Fibroblast of upper back skin (primary cell): ENCODE measurements at regions not wholly inside any gene's neighbourhood (a gene's known extent, or its start where the extent isn't known, plus 50 kb on each side); places are given as distances from the start of the nearest gene placed in this dataset.
"Not testable (repeated sequence)": the region's sequence is repeated elsewhere in the genome, so short reads cannot be mapped to it uniquely, and the experiment has no call there.

ENCODE experiments used
- DNase-seq: peaks from one replicate; pipeline ENCODE4 v3.0.0-alpha.2; 2013

DNA sequence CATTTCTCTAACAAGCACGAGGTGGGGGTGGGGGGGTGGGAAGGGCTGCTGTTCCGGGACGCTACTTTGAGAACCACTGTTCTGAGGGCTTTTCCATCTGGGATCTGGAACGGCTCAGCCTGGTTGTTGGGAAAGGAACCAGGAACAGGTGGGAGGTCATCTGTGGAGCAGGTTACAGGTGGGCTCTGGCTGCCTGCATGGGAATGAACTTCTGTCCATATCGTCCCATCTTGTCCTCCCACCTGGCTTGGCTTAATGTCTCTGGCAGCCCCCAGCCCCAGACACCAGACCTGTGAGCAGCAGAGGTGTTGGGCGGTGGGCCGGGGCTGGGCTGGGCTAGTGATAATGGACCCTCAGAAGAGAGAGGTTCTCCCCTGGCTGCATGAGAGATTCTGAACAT, 69.4 kb upstream of the TARDBP start:
- DNase-seq, result no peak

GRCh38 chr1:10943991-10944730, 68.3 kb upstream of the TARDBP start:
- DNase-seq, result peak; percentile 25

DNA sequence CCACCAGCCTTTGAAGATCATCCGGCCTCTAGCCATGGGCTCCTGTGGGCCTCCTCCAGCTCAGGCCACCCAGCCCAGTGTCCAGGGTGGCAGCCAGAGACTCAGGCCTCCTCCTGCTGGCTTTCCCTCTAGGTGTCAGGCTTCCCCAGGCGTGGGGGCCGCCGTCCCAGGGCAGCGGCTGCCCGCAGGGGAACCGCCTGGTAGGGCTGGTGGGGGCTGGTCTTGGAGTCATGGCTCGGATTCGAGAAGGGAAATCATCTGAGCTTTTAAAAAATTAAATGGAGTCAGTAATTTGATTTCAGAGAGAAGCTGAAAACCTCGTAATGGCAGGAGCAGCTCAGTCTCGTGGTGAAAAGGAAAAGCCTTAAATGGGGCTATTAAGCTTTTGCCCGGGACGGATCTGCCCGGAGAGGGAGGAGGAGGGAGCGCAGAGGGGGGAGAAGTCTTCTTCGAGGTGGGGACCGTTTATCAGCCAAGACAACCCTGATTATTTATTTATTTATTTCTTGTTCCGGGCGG, 66.4 kb upstream of the TARDBP start:
- no peak for DNase-seq

GRCh38 chr1:10947181-10947580, 65.3 kb upstream of the TARDBP start:
- DNase-seq, result no peak

- no peak for DNase-seq
These were observed 64.6 kb upstream of the TARDBP start for GRCh38 chr1:10947691-10948462.

- no peak for DNase-seq
These were observed 64.0 kb upstream of the TARDBP start for GRCh38 chr1:10948463-10948775.

DNA sequence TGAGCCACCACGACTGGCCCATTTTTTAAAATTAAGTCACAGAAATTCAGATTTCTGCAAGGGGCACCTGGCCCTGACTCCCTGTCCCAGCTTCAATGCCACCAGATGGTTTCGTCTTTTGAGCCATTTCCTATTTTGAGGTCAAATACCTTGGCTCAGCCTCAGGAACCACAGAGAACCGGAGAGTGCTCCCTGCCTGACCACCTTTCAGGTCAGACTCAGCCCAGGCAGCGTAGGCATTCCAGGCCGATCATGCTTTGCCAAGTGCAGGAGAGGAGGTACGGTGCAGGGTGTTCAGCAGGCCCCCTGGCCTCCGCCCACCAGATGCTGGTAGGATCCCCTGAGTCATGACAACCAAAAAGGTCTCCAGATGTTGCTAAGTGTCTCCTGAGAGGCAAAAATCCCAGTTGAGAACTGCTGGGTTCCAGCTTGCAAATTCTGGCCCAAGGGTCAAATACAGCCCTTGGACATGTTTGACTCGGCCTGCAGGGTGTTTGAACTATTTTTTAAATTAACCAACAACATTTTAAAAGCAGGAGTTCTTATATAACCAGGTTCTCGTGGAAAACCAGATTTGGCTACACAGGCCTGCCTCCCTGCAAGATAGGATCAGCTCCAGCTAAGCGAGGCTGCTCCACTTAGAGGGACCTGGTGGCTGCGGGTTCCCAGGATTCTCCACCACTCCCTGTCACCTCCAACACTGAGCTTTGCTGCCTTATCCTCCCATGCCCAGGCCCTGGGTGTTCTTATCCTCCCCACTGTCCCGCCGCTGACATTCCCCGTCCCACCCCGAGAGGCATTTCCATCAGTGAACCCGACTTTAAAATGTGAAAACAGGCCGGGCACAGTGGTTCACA, 61.9 kb upstream of the TARDBP start:
- DNase-seq, result no peak

- DNase-seq, result not testable (repeated sequence)
These were observed 61.2 kb upstream of the TARDBP start for GRCh38 chr1:10951298-10951697.

DNA sequence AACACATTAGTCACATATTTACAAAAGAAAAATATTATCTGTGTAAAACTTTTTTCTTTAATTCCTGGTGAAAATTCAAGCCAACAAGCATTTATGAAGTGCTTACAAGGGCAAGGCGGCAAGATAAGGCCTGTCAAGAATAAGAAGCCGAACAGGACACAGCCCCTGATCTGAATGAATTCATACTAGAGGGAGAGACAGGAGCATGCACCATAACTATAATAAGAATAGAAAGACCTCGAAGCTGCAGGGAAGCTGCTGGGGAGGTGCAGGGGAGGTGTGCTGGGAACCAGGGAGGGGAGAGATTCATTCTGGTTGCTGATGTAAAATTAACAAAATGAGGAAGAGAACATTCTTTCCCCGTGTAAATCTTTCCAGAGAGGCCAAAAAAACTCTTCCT, 60.5 kb upstream of the TARDBP start:
- no peak for DNase-seq

DNA sequence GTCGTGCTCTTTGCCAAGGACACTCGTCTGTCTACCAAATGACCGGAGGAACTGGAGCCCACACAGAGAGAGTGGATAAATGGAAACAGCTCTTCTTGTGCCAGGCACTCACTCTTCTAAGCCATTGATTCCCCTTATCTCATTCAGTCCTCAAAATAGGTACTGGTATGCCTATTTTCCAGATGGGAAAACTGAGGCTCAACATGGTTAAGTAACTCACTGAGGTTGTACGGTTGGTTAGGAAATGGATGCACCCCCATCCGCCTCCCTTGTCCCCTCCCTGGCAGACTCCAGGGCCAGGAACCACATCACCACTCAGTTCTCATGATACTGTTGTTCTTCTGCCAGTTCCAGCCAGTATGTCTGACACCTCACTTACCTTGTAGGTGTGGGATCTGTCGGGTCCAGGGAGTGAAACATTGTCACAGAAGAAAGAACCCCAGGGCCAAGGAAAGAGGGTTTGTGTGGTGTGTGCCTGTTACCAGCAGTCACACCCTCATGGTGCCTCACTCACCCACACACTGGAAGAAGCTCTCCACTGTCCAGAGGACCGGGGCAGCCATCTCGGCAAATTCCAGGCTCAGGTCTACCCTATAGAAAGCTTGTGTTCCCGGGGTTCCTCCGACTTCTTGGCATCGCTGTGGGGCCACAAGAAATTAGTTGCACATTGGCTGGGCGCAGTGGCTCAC, 58.8 kb upstream of the TARDBP start:
- DNase-seq, result no peak

DNA sequence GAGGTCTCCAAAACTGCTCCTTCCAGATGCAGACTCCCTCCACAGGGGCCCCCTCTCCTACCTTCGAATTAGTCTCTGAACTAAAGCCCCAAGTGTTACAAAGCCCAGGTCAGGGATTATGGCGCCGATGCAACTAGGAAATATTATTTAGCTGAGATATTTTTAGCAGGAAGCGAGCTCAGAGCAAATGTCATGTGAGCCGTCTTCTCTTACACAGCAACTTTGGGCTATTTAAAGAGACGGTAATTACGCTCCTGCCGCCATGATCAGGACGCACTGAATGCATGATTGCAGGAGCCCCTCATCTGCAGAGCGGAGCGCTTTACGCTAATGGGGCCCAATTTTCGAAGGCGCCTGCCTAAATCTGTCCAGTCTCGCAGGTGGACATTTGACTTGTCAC, 55.3 kb upstream of the TARDBP start:
- no peak for DNase-seq

- DNase-seq, result no peak
These were observed 53.8 kb upstream of the TARDBP start for GRCh38 chr1:10958614-10959013.

GRCh38 chr1:10960411-10961299, 51.8 kb upstream of the TARDBP start:
- DNase-seq, result peak; percentile 66

GRCh38 chr1:10961300-10961833, 51.1 kb upstream of the TARDBP start:
- no peak for DNase-seq

- peak; percentile 56 for DNase-seq
These were observed 50.0 kb upstream of the TARDBP start for GRCh38 chr1:10962483-10962882.
